Tibial nerve (tissue), 4 donors: ENCODE measurements at regions not wholly inside any gene's neighbourhood (a gene's known extent, or its start where the extent isn't known, plus 50 kb on each side); places are given as distances from the start of the nearest gene placed in this dataset.

ENCODE experiments used
- CTCF ChIP-seq, 5 experiments: fragments of 200-600 bp in 3 of 5; fragments of 450-650 bp in 2 of 5; sonication (generic) in 3 of 5; IDR thresholded peaks; one replicate each; pipeline ENCODE4 v1.5.1; 2016 to 2019; ENCODE audit warnings: antibody characterized with exemption in 5 of 5, mild to moderate bottlenecking in 3 of 5, moderate library complexity in 2 of 5
- EP300 ChIP-seq, 2 donors: sonication (generic); formaldehyde crosslinking; IDR thresholded peaks; one replicate each; pipeline ENCODE4 v1.6.1; 2017; ENCODE audit warnings: antibody characterized with exemption in 2 of 2, mild to moderate bottlenecking in 1 of 2
- POLR2A ChIP-seq, 2 donors: fragments of 450-650 bp; IDR thresholded peaks; one replicate each; pipeline ENCODE4 v1.6.1; 2017; ENCODE audit warnings: antibody characterized with exemption in 2 of 2, mild to moderate bottlenecking in 2 of 2, moderate library complexity in 2 of 2

DNA sequence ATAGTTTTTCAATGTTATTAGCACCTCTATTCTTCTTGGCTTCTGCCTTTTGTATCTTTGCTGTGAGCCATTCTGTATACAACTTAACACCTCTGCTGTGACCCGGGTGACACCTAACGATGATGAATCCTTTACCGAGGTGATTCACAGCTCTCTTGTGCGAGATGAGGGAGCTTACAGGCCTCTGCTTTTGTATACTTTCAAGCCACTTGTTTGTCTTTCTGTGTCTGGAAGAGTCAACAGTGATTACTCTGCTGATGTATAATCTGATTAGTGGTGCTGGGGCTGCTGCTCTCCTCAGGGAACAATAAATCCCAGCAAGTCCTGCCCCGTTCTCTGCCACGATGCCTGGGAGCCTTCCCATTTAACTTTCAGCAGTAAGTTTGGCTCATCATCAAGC, 442.9 kb upstream of the SGCD start:
- TF ChIP-seq POLR2A (IDR thresholded peaks at IDR 0.05) (no peak), CTCF (IDR thresholded peaks at IDR 0.05) (no peak), EP300 (IDR thresholded peaks at IDR 0.05) (no peak)
